Lower lobe of right lung (tissue), 2 donors: ENCODE measurements at regions not wholly inside any gene's neighbourhood (a gene's known extent, or its start where the extent isn't known, plus 50 kb on each side); places are given as distances from the start of the nearest gene placed in this dataset.
"Not testable (repeated sequence)": the region's sequence is repeated elsewhere in the genome, so short reads cannot be mapped to it uniquely, and the experiment has no call there.

ENCODE experiments used
- ATAC-seq, 2 donors: fragments of 200-7000 bp; cut with Tn5 transposase; one replicate each; pipeline ENCODE4 v1.9.1; 2020 to 2022; ENCODE audit warnings: mild to moderate bottlenecking in 2 of 2, moderate library complexity in 2 of 2
- DNase-seq: peaks from one replicate; pipeline ENCODE4 v3.0.0-alpha.2; 2020
- H3K27ac ChIP-seq: fragments of 200-600 bp; one replicate; pipeline ENCODE4 v1.8.0; 2022
- H3K27me3 ChIP-seq: fragments of 200-600 bp; one replicate; pipeline ENCODE4 v1.8.0; 2022; ENCODE audit warnings: low read depth
- H3K36me3 ChIP-seq: fragments of 200-600 bp; one replicate; pipeline ENCODE4 v1.8.0; 2022; ENCODE audit warnings: mild to moderate bottlenecking
- H3K4me1 ChIP-seq: fragments of 200-600 bp; one replicate; pipeline ENCODE4 v1.8.0; 2022
- H3K4me3 ChIP-seq: fragments of 200-600 bp; one replicate; pipeline ENCODE4 v1.8.0; 2022; ENCODE audit warnings: mild to moderate bottlenecking
- H3K9me3 ChIP-seq: fragments of 200-600 bp; one replicate; pipeline ENCODE4 v1.8.0; 2022
- intact Hi-C: fragments of 100-400 bp; cut with DNase I; formaldehyde crosslinking; loops from one replicate; pipeline ENCODE4 v1.11.0; 2022
- TF ChIP-seq, protein P1 (sequence below): fragments of 200-600 bp; IDR thresholded peaks from one replicate; pipeline ENCODE4 v1.8.0; 2022; ENCODE audit warnings: antibody characterized with exemption, mild to moderate bottlenecking
- donor health status: DM: no; HTN: yes; CAD: no; lungs with severe emphysema.

DNA sequence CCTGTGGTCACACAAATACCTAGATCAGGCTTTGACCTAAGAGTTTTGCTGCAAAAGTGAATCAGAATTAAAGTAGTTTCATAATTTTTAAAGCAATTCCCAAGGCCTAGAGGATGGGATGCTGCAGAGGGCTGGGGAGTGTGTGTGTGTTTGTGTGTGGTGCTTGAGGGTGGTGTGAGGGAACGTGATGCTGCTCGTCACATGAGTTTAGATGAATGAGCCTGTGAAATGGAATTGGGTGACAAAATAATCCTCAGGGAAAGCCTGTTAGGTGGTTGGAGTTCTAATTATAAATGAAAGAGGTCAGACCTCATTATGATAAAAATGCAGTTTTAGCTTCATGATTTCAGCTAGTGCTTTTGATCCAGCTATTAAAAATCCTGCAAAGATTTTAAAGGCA lies 87.5 kb upstream of the TMEM170B start:
- ATAC-seq (no peak), DNase-seq (no peak)
- Histone ChIP-seq H3K9me3 (no peaks in the 10 kb centered on the region), H3K4me3 (no peak overlapping the region), H3K4me1 (no peaks in the 10 kb centered on the region), H3K36me3 (no peaks in the 10 kb centered on the region), H3K27me3 (no peaks in the 10 kb centered on the region), H3K27ac (no peak overlapping the region)
- intact Hi-C loops: no loop called here
- TF ChIP-seq, protein P1, sequence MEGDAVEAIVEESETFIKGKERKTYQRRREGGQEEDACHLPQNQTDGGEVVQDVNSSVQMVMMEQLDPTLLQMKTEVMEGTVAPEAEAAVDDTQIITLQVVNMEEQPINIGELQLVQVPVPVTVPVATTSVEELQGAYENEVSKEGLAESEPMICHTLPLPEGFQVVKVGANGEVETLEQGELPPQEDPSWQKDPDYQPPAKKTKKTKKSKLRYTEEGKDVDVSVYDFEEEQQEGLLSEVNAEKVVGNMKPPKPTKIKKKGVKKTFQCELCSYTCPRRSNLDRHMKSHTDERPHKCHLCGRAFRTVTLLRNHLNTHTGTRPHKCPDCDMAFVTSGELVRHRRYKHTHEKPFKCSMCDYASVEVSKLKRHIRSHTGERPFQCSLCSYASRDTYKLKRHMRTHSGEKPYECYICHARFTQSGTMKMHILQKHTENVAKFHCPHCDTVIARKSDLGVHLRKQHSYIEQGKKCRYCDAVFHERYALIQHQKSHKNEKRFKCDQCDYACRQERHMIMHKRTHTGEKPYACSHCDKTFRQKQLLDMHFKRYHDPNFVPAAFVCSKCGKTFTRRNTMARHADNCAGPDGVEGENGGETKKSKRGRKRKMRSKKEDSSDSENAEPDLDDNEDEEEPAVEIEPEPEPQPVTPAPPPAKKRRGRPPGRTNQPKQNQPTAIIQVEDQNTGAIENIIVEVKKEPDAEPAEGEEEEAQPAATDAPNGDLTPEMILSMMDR: no peak

DNA sequence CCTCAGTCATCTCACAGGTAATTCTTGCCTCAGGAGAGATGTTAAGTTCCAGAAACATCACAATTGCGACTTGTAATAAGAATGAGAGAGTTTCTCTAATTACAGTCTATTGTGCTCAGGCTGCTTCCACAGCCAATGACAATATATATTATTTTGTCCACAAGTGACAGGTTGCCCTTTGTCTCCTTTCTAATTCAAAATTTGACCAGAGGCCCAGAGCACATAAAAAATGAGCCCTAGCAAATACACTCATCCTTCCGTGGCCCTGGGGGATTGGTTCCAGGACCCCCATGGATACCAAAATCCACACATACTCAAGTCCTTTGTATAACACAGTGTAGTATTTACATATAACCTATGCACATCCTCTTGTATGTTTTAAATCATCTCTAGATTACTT lies 88.1 kb upstream of the TMEM170B start:
- no peak for ATAC-seq
- Histone ChIP-seq H3K27me3 (no peaks in the 10 kb centered on the region), H3K4me3 (no peak overlapping the region), H3K4me1 (no peaks in the 10 kb centered on the region), H3K9me3 (no peaks in the 10 kb centered on the region), H3K27ac (no peak overlapping the region), H3K36me3 (no peaks in the 10 kb centered on the region)
- TF ChIP-seq, protein P1: no peak
- intact Hi-C loops: no loop called here
- DNase-seq: no peak

DNA sequence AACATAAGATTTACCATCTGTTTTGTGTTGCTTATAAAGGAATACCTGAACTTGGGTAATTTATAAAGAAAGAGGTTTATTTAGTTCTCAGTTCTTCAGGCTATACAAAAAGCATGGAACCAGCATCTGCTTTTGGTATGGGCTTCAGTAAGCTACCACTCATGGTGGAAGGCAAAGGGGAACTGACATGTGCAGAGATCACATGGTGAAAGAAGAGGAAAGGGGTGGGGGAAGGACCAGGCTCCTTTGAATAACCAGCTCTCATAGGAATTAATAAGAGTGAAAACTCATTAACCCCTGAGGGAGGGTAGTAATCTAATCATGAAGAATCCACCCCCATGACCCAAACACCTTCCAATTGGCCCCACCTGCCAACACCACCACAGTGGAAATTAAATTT lies 89.5 kb upstream of the TMEM170B start:
- intact Hi-C loops: no loop called here
- no peaks in the 10 kb centered on the region for H3K9me3 ChIP-seq
- no peak for ATAC-seq
- no peak for DNase-seq
- TF ChIP-seq, protein P1: no peak
- no peaks in the 10 kb centered on the region for H3K27me3 ChIP-seq
- no peaks in the 10 kb centered on the region for H3K4me1 ChIP-seq
- H3K27ac ChIP-seq: no peak overlapping the region
- H3K4me3 ChIP-seq: no peak overlapping the region
- H3K36me3 ChIP-seq: no peaks in the 10 kb centered on the region

DNA sequence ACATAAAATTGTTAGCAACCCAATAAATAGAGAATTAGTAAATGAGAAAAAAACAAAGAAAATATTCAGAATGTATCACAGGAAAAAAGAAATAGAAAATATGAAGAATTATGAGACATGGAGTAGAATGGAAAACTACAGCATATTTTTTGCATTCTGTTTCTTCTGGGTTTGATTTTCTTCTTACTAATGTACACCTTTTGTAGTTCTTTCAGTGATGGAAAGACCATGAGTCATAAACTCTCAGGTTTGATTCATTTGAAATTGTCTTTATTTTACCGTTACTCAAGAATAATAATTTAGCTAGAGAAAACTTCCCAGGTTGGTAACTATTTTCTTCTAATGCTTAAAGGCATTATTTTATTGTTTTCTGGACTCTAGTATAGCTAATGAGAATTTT lies 90.3 kb upstream of the TMEM170B start:
- Histone ChIP-seq H3K4me3 (no peak overlapping the region), H3K4me1 (no peaks in the 10 kb centered on the region), H3K36me3 (no peaks in the 10 kb centered on the region), H3K9me3 (no peaks in the 10 kb centered on the region), H3K27me3 (no peaks in the 10 kb centered on the region), H3K27ac (no peak overlapping the region)
- TF ChIP-seq, protein P1: no peak
- intact Hi-C loops: no loop called here
- ATAC-seq (no peak), DNase-seq (no peak)

DNA sequence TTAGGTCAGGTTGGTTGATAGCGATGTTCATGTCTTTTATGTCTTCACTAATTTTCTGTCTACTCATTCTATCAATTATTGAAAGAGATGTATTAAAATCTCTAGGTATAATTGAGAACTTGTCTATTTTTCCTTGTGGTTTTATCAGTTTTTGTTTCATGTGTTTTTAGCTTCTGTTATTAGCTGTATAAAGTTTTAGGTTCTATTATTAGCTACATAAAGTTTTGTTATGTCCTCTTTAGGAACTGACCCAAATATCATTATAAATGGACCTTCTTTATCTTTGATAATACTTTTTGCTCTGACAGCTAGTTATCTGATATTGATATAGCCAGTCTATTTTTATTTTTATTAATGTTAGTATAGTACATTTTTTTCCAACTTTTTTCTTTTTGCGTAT lies 92.4 kb upstream of the TMEM170B start:
- H3K27me3 ChIP-seq: no peaks in the 10 kb centered on the region
- ATAC-seq (no peak), DNase-seq (no peak)
- H3K36me3 ChIP-seq: no peaks in the 10 kb centered on the region
- H3K4me1 ChIP-seq: no peaks in the 10 kb centered on the region
- H3K4me3 ChIP-seq: no peak overlapping the region
- no peaks in the 10 kb centered on the region for H3K9me3 ChIP-seq
- intact Hi-C loops: no loop called here
- TF ChIP-seq, protein P1: no peak
- no peak overlapping the region for H3K27ac ChIP-seq

DNA sequence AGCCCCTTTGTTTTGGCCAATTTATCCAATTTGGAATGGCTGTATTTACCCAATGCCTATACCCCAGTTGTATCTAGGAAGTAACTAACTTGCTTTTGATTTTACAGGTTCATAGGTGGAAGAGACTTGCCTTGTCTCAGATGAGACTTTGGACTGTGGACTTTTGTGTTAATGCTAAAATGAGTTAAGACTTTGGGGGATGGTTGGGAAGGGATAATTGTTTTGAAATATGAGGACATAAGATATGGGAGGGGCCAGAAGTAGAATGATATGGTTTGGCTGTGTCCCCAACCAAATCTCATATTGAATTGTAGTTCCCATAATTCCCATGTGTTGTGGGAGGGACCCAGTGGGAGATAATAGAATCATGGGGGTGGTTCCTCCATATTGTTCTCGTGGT lies 94.4 kb upstream of the TMEM170B start:
- H3K27ac ChIP-seq, DNase-seq, H3K4me3 ChIP-seq, intact Hi-C loops, ATAC-seq, H3K27me3 ChIP-seq, H3K36me3 ChIP-seq, H3K9me3 ChIP-seq: not testable (repeated sequence)
- peaks cover 16% of the 10 kb centered on the region for H3K4me1 ChIP-seq
